H9 (cell line): ENCODE measurements at regions not wholly inside any gene's neighbourhood (a gene's known extent, or its start where the extent isn't known, plus 50 kb on each side); places are given as distances from the start of the nearest gene placed in this dataset.

Experiments
- DNase-seq: peaks from one replicate; pipeline ENCODE4 v3.0.0-alpha.2; 2017
- H2AFZ ChIP-seq: one replicate; pipeline ENCODE4 v1.6.1; 2013; ENCODE audit warnings: mild to moderate bottlenecking, low read length, control low read depth, moderate library complexity
- H2AK5ac ChIP-seq: 2 replicates; pipeline ENCODE4 v1.6.1; 2013; ENCODE audit warnings: low read length, control low read depth, mixed read lengths; ENCODE audit not compliant: insufficient read length
- H2BK120ac ChIP-seq: one replicate; pipeline ENCODE4 v1.6.1; 2013; ENCODE audit warnings: low read depth, mild to moderate bottlenecking, low read length, control low read depth, inconsistent platforms; ENCODE audit not compliant: poor library complexity, severe bottlenecking
- H2BK12ac ChIP-seq: 2 replicates; pipeline ENCODE4 v1.6.1; 2013; ENCODE audit warnings: low read length, control low read depth, mixed read lengths, low read depth; ENCODE audit not compliant: insufficient read length
- H2BK15ac ChIP-seq: 2 replicates; pipeline ENCODE4 v1.6.1; 2013; ENCODE audit warnings: low read depth, low read length, control low read depth
- H2BK20ac ChIP-seq: one replicate; pipeline ENCODE4 v1.6.1; 2013; ENCODE audit warnings: low read depth, mild to moderate bottlenecking, low read length, control low read depth, inconsistent platforms; ENCODE audit not compliant: poor library complexity, severe bottlenecking
- H2BK5ac ChIP-seq: 2 replicates; pipeline ENCODE4 v1.6.1; 2013; ENCODE audit warnings: low read length, control low read depth, mixed read lengths; ENCODE audit not compliant: insufficient read length
- H3K14ac ChIP-seq: 2 replicates; pipeline ENCODE4 v1.6.1; 2013; ENCODE audit warnings: low read length, control low read depth; ENCODE audit not compliant: insufficient read depth
- H3K18ac ChIP-seq: 2 replicates; pipeline ENCODE4 v1.6.1; 2013; ENCODE audit warnings: low read depth, mild to moderate bottlenecking, mixed read lengths, low read length, control low read depth; ENCODE audit not compliant: insufficient read length
- H3K23ac ChIP-seq: 2 replicates; pipeline ENCODE4 v1.6.1; 2013; ENCODE audit warnings: low read length, control low read depth, mixed read lengths, low read depth; ENCODE audit not compliant: insufficient read length
- H3K23me2 ChIP-seq: 2 replicates; pipeline ENCODE4 v1.6.1; 2013; ENCODE audit warnings: low read depth, mild to moderate bottlenecking, mixed read lengths, low read length, control low read depth; ENCODE audit not compliant: insufficient read length, poor library complexity, severe bottlenecking
- H3K27ac ChIP-seq: 2 replicates; pipeline ENCODE4 v1.5.1; 2013; ENCODE audit warnings: low read length, control low read depth, mixed read lengths, low read depth; ENCODE audit not compliant: insufficient read length
- H3K27me3 ChIP-seq: 2 replicates; pipeline ENCODE4 v1.6.1; 2013; ENCODE audit warnings: low read length, control low read depth, inconsistent platforms; ENCODE audit not compliant: insufficient read depth
- H3K4ac ChIP-seq: 2 replicates; pipeline ENCODE4 v1.6.1; 2013; ENCODE audit warnings: low read depth, mild to moderate bottlenecking, control low read depth, inconsistent platforms, low read length, moderate library complexity
- H3K4me1 ChIP-seq: 2 replicates; pipeline ENCODE4 v1.6.1; 2013; ENCODE audit warnings: low read length, control low read depth, inconsistent platforms; ENCODE audit not compliant: insufficient read depth
- H3K4me2 ChIP-seq: 2 replicates; pipeline ENCODE4 v1.6.1; 2013; ENCODE audit warnings: low read length, control low read depth, mixed read lengths; ENCODE audit not compliant: insufficient read length, insufficient read depth
- H3K56ac ChIP-seq: 2 replicates; pipeline ENCODE4 v1.6.1; 2013; ENCODE audit warnings: low read depth, mild to moderate bottlenecking, mixed read lengths, low read length, control low read depth; ENCODE audit not compliant: insufficient read length
- H3K79me1 ChIP-seq: 2 replicates; pipeline ENCODE4 v1.6.1; 2013; ENCODE audit warnings: low read depth, mild to moderate bottlenecking, moderate library complexity, low read length, control low read depth, inconsistent platforms; ENCODE audit not compliant: insufficient read depth, poor library complexity, severe bottlenecking
- H3K79me2 ChIP-seq: 2 replicates; pipeline ENCODE4 v1.6.1; 2013; ENCODE audit warnings: low read length, control low read depth, inconsistent platforms; ENCODE audit not compliant: insufficient read depth
- H3K9ac ChIP-seq: 2 replicates; pipeline ENCODE4 v1.6.1; 2013; ENCODE audit warnings: low read length, control low read depth, mixed read lengths; ENCODE audit not compliant: insufficient read length; ENCODE audit errors: extremely low read depth
- H3K9me3 ChIP-seq: one replicate; pipeline ENCODE4 v1.6.1; 2013; ENCODE audit warnings: low read depth, low read length, inconsistent platforms; ENCODE audit not compliant: control insufficient read depth
- H3T11ph ChIP-seq: one replicate; pipeline ENCODE4 v1.6.1; 2013; ENCODE audit warnings: mild to moderate bottlenecking, low read length, control low read depth, inconsistent platforms
- H4K20me1 ChIP-seq: one replicate; pipeline ENCODE4 v1.6.1; 2013; ENCODE audit not compliant: control insufficient read depth, insufficient read length, insufficient read depth
- H4K5ac ChIP-seq: 2 replicates; pipeline ENCODE4 v1.6.1; 2013; ENCODE audit warnings: low read depth, mild to moderate bottlenecking, mixed read lengths, low read length, control low read depth; ENCODE audit not compliant: insufficient read length
- H4K8ac ChIP-seq: replicated peaks from 2 replicates; pipeline ENCODE4 v1.6.1; 2013; ENCODE audit warnings: low read length, control low read depth, mixed read lengths, low read depth; ENCODE audit not compliant: insufficient read length
- H4K91ac ChIP-seq: 2 replicates; pipeline ENCODE4 v1.6.1; 2013; ENCODE audit warnings: low read depth, mild to moderate bottlenecking, moderate library complexity, mixed read lengths, low read length, control low read depth; ENCODE audit not compliant: insufficient read length
- H3K27ac Mint-ChIP-seq, 3 experiments: 2 replicates in 2 of 3; 3 replicates in 1 of 3; pipeline ENCODE4 v1.8.0; 2020 to 2021; ENCODE audit warnings: mixed read lengths in 3 of 3, mild to moderate bottlenecking in 1 of 3, moderate library complexity in 1 of 3
- H3K27me3 Mint-ChIP-seq: 2 replicates; pipeline ENCODE4 v1.8.0; 2021; ENCODE audit warnings: low read depth, mild to moderate bottlenecking, moderate library complexity, mixed read lengths
- H3K36me3 Mint-ChIP-seq, 3 experiments: 2 replicates in 2 of 3; 3 replicates in 1 of 3; pipeline ENCODE4 v1.8.0; 2020 to 2021; ENCODE audit warnings: low read depth in 3 of 3, mixed read lengths in 3 of 3; ENCODE audit not compliant: insufficient read depth in 1 of 3
- H3K4me1 Mint-ChIP-seq, 2 experiments: 2 replicates each; pipeline ENCODE4 v1.8.0; 2020; ENCODE audit warnings: mixed read lengths in 2 of 2
- H3K4me3 Mint-ChIP-seq, 2 experiments: 2 replicates in 1 of 2; 3 replicates in 1 of 2; pipeline ENCODE4 v1.8.0; 2020 to 2021; ENCODE audit warnings: mild to moderate bottlenecking in 2 of 2, mixed read lengths in 2 of 2, moderate library complexity in 1 of 2
- H3K9me3 Mint-ChIP-seq, 2 experiments: 2 replicates in 1 of 2; 3 replicates in 1 of 2; pipeline ENCODE4 v1.8.0; 2020; ENCODE audit warnings: mild to moderate bottlenecking in 2 of 2, mixed read lengths in 2 of 2, moderate library complexity in 1 of 2
- WGBS: extraction: QIAGEN DNeasy Blood & Tissue Kit; methylation state at CpG from one replicate; pipeline ENCODE4 v1.1.7; 2013; ENCODE audit warnings: missing lambda C conversion rate, low lambda C conversion rate, mixed read lengths; ENCODE audit not compliant: insufficient read length; ENCODE audit errors: extremely low coverage; 5-methylcytosine and 5-hydroxymethylcytosine counted together
- TF ChIP-seq, protein P1 (sequence below): fragments of 200-600 bp; sonication (generic); conservative IDR thresholded peaks from 3 replicates; pipeline ENCODE4 v1.8.0; 2021; ENCODE audit warnings: antibody characterized with exemption, mild to moderate bottlenecking

DNA sequence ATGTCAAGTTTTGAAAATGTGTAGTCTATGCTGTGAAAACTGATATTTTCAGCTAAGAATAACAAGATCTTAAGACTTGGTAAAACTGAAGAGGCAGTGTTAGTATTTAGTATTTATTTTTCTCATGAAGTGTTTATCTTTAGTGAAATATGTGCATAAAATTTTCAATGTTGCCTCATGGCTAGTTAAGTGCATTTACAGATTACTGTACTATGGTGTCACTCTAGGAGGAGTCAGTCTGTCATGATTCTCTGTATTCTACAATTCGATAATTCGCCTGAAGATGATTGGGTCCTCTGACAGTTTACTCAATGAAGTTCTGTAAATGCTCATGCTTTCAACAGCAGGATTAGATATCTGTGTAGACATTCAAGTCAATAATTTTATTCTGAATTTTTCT is 488.1 kb upstream of the GRM3 start:
- no peak overlapping the region for H2BK20ac ChIP-seq
- no peak overlapping the region for H4K5ac ChIP-seq
- H3K18ac ChIP-seq, result no peak overlapping the region
- no peaks in the 10 kb centered on the region for H3K9me3 ChIP-seq
- Mint-ChIP-seq H3K4me3 (no peak overlapping the region), H3K27me3 (no peaks in the 10 kb centered on the region), H3K9me3 (peaks cover 0 to 5% of the 10 kb centered on the region in 2 experiments; a peak in 3 of 5 replicates), H3K27ac (no peak overlapping the region), H3K36me3 (no peaks in the 10 kb centered on the region; a peak in 3 of 7 replicates), H3K4me1 (no peaks in the 10 kb centered on the region)
- no peak overlapping the region for H3K27ac ChIP-seq
- no peaks in the 10 kb centered on the region for H3K27me3 ChIP-seq
- H3T11ph ChIP-seq, result no peak overlapping the region
- H4K20me1 ChIP-seq, result no peaks in the 10 kb centered on the region
- no peak overlapping the region for H4K8ac ChIP-seq
- H3K14ac ChIP-seq, result no peak overlapping the region
- H3K56ac ChIP-seq, result no peak overlapping the region
- no peak overlapping the region for H3K4ac ChIP-seq
- H3K79me1 ChIP-seq, result no peaks in the 10 kb centered on the region
- H3K9ac ChIP-seq, result no peak overlapping the region
- no peaks in the 10 kb centered on the region for H3K23me2 ChIP-seq
- H2BK12ac ChIP-seq, result no peak overlapping the region
- no peak overlapping the region for H3K23ac ChIP-seq
- no peak overlapping the region for H4K91ac ChIP-seq
- no peak overlapping the region for H2AK5ac ChIP-seq
- DNase-seq, result no peak
- no peak overlapping the region for H2BK5ac ChIP-seq
- no peak overlapping the region for H2AFZ ChIP-seq
- H3K4me1 ChIP-seq, result no peaks in the 10 kb centered on the region
- TF ChIP-seq, protein P1, sequence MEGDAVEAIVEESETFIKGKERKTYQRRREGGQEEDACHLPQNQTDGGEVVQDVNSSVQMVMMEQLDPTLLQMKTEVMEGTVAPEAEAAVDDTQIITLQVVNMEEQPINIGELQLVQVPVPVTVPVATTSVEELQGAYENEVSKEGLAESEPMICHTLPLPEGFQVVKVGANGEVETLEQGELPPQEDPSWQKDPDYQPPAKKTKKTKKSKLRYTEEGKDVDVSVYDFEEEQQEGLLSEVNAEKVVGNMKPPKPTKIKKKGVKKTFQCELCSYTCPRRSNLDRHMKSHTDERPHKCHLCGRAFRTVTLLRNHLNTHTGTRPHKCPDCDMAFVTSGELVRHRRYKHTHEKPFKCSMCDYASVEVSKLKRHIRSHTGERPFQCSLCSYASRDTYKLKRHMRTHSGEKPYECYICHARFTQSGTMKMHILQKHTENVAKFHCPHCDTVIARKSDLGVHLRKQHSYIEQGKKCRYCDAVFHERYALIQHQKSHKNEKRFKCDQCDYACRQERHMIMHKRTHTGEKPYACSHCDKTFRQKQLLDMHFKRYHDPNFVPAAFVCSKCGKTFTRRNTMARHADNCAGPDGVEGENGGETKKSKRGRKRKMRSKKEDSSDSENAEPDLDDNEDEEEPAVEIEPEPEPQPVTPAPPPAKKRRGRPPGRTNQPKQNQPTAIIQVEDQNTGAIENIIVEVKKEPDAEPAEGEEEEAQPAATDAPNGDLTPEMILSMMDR, result no peak
- H3K79me2 ChIP-seq, result no peaks in the 10 kb centered on the region
- no peak overlapping the region for H3K4me2 ChIP-seq
- no peak overlapping the region for H2BK15ac ChIP-seq
- no peak overlapping the region for H2BK120ac ChIP-seq
- no CpG with 5 or more reads among the region's 2 CpGs for WGBS
